ENCODE measurements at regions not wholly inside any gene's neighbourhood (a gene's known extent, or its start where the extent isn't known, plus 50 kb on each side); places are given as distances from the start of the nearest gene placed in this dataset.

DNA sequence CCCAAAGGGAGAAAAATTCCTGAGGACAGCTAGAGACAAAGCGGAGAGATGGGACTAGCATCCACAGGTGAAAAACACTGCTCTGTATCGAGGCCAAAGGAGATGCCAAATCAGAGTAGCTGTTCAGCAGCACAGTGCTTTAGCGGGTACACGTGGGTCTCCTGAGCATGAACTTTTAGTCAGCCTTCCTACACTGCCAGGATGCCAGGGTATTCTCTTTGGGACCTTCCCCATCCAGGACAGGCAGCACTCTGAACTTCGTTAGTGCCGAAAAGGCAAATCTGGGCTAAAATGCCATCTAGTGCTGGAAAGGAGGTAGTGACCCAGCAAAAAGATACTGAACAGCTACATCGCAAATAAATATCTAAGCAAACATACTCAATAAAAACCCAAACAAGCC lies 64.9 kb downstream of the C6orf58 start:
- peak; percentile 50 for DNase-seq (ENCODE audit: low spot score)
